WTC11 (cell line): ENCODE measurements at regions not wholly inside any gene's neighbourhood (a gene's known extent, or its start where the extent isn't known, plus 50 kb on each side); places are given as distances from the start of the nearest gene placed in this dataset.

ENCODE experiments used
- ESRRA ChIP-seq: sonication (generic); formaldehyde crosslinking; IDR thresholded peaks from 2 replicates; pipeline ENCODE4 v1.8.1; 2022; ENCODE audit warnings: mild to moderate bottlenecking, missing genetic modification reagents, borderline replicate concordance
- FOXP4 ChIP-seq: sonication (generic); formaldehyde crosslinking; IDR thresholded peaks from 2 replicates; pipeline ENCODE4 v1.8.0; 2022; ENCODE audit warnings: mild to moderate bottlenecking, missing genetic modification reagents
- SMAD3 ChIP-seq: sonication (generic); formaldehyde crosslinking; IDR thresholded peaks from 2 replicates; pipeline ENCODE4 v1.8.0; 2022; ENCODE audit warnings: missing genetic modification reagents, mild to moderate bottlenecking, borderline replicate concordance
- ZNF512 ChIP-seq: sonication (generic); formaldehyde crosslinking; IDR thresholded peaks from 2 replicates; pipeline ENCODE4 v1.8.1; 2022; ENCODE audit warnings: missing genetic modification reagents, borderline replicate concordance
- TF ChIP-seq, protein P1 (sequence below): fragments of 200-600 bp; IDR thresholded peaks from 2 replicates; pipeline ENCODE4 v1.8.0; 2022; ENCODE audit warnings: antibody characterized with exemption
- TF ChIP-seq, protein P2 (sequence below): sonication (generic); formaldehyde crosslinking; conservative IDR thresholded peaks from 2 replicates; pipeline ENCODE4 v1.8.1; 2022; ENCODE audit warnings: mild to moderate bottlenecking, missing genetic modification reagents

- TF ChIP-seq, protein P1, sequence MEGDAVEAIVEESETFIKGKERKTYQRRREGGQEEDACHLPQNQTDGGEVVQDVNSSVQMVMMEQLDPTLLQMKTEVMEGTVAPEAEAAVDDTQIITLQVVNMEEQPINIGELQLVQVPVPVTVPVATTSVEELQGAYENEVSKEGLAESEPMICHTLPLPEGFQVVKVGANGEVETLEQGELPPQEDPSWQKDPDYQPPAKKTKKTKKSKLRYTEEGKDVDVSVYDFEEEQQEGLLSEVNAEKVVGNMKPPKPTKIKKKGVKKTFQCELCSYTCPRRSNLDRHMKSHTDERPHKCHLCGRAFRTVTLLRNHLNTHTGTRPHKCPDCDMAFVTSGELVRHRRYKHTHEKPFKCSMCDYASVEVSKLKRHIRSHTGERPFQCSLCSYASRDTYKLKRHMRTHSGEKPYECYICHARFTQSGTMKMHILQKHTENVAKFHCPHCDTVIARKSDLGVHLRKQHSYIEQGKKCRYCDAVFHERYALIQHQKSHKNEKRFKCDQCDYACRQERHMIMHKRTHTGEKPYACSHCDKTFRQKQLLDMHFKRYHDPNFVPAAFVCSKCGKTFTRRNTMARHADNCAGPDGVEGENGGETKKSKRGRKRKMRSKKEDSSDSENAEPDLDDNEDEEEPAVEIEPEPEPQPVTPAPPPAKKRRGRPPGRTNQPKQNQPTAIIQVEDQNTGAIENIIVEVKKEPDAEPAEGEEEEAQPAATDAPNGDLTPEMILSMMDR: no peak
- TF ChIP-seq FOXP4 (CRISPR knock-in tag) (no peak), ESRRA (CRISPR knock-in tag) (no peak), ZNF512 (no peak), SMAD3 (CRISPR knock-in tag) (no peak)
- TF ChIP-seq, protein P2, sequence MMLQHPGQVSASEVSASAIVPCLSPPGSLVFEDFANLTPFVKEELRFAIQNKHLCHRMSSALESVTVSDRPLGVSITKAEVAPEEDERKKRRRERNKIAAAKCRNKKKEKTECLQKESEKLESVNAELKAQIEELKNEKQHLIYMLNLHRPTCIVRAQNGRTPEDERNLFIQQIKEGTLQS (CRISPR knock-in tag): no peak
Observed at GRCh38 chr10:130326954-130327353, 190.8 kb downstream of the GLRX3 start.
